Head of caudate nucleus (tissue), 42 donors: ENCODE measurements at regions not wholly inside any gene's neighbourhood (a gene's known extent, or its start where the extent isn't known, plus 50 kb on each side); places are given as distances from the start of the nearest gene placed in this dataset.
"Not testable (repeated sequence)": the region's sequence is repeated elsewhere in the genome, so short reads cannot be mapped to it uniquely, and the experiment has no call there.

ENCODE experiments used
- DNase-seq, 42 donors: peaks; one replicate each; pipeline versions ENCODE4 v3.0.0 to v3.0.0-alpha.2; 2020 to 2021; ENCODE audit warnings: mixed read lengths in 7 of 42
- intact Hi-C: fragments of 100-400 bp; cut with DNase I; formaldehyde crosslinking; loops from one replicate; pipeline ENCODE4 v1.15.0; 2022

DNA sequence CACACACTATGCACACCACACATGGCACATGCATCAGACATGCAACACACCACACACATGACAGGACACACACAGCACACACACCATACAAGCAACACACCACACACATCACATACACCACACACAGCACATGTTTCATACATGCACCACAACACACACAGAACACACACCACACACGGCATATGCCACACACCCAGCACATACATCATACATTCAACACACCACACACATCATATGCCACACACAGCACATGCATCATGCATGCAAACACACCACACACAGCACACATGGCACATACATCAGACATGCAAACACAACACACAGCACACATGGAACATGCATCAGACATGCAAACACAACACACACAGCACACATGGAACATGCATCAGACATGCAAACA, 80.7 kb upstream of the LRPAP1 start:
- no peak for DNase-seq
- intact Hi-C loops: no loop called here

DNA sequence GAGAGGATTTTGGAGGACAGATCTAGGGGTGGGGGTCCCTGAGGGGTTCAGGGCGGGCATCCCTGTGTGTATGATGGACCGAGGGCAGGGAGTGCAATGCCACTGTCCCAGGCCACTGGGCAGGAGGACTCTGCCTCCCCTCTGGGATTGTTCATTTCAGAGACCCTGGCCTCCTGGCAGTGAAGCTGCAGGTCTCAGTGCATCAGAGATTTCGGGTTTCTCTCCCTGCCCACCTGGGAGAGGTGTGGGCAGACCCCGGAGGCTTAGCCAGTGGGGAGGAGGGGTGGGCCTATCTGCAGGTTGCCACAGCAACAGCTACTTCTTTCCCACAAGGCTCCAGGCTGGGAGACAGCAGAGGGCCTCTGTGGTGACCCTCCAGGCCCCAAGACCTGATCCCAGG, 80.1 kb upstream of the LRPAP1 start:
- DNase-seq: no peak
- intact Hi-C loops: no loop called here

- DNase-seq: no peak
- intact Hi-C loops: no loop called here
Measured at GRCh38 chr4:3611778-3612177, 79.6 kb upstream of the LRPAP1 start.

DNA sequence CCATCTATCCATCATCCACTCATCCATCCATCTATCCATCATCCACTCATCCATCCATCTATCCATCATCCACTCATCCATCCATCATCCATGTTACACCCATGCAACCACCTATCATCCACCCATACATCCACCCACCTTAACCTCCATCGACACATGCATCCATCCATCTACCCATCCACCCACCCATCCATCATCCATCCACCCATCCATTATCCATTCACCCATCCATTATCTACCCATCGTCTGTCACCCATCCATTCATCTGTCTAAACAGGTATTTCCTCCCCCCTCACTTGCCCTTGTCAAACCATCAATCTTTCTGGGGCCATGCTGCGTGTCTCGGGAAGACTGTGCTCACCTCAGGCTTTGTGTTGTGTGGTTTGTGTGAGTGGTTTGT, 78.6 kb upstream of the LRPAP1 start:
- intact Hi-C loops, DNase-seq: not testable (repeated sequence)

DNA sequence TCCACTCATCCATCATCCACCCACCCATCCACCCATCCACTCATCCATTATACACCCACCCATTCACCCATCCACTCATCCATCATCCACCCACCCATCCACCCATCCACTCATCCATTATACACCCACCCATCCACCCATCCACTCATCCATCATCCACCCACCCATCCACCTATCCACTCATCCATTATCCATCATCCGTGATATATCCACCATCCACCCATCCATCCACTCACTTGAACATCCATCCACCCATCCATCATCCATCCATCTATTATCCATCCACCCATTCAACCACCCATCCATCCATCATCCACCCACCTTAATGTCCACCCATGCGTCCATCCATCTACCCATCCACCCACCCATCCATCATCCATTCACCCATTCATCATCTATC, 77.7 kb upstream of the LRPAP1 start:
- intact Hi-C loops, DNase-seq: not testable (repeated sequence)

GRCh38 chr4:3607690-3608552, 75.7 kb upstream of the LRPAP1 start:
- peak in 1 of 42 donors; percentile 12 for DNase-seq
- intact Hi-C loops: no loop called here

DNA sequence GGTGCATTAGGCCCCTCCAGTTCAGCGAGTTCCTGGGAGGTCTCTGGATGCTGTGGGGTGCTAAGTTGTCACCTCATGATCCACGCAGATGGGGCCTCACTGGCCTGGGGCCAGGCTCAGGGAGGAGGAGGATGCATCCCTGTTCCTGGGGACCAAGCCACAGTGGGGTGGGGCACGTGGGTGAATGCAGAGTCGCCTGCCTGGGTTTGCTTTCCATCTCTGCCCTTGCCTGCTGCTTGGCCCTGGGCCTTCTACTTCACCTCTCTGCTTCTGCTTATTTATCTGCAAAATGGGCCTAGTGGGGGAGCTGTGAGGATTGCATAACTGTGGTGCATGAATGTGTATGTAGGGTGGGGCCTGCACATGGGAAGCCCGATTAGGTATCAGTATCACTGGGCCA, 74.6 kb upstream of the LRPAP1 start:
- intact Hi-C loops: not testable (repeated sequence)
- DNase-seq: peak in 1 of 42 donors; percentile 16

DNA sequence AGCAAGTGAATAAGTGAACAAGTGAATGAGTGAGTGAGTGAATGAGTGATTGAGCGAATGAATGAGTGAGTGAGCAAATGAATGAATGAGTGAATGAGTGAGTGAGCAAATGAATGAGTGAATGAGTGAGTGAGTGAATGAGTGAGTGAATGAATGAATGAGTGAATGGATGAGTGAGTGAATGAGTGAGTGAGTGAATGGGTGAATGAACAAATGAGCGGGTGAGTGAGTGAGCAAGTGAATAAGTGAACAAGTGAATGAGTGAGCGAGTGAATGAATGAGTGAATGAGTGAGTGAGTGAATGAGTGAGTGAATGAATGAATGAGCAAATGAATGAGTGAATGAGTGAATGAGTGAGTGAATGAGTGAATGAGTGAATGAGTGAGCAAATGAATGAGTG, 74.0 kb upstream of the LRPAP1 start:
- DNase-seq: not testable (repeated sequence)

GRCh38 chr4:3605491-3605890, 73.3 kb upstream of the LRPAP1 start:
- intact Hi-C loops: no loop called here
- DNase-seq: no peak

More for the DNA sequence above, 74.0 kb upstream of the LRPAP1 start:
- intact Hi-C loops: not testable (repeated sequence)

GRCh38 chr4:3602886-3603645, 70.8 kb upstream of the LRPAP1 start:
- intact Hi-C loops: not testable (repeated sequence)

GRCh38 chr4:3601992-3602391, 69.8 kb upstream of the LRPAP1 start:
- DNase-seq: no peak
- intact Hi-C loops: no loop called here

More at GRCh38 chr4:3602886-3603645, 70.8 kb upstream of the LRPAP1 start:
- DNase-seq: not testable (repeated sequence)

DNA sequence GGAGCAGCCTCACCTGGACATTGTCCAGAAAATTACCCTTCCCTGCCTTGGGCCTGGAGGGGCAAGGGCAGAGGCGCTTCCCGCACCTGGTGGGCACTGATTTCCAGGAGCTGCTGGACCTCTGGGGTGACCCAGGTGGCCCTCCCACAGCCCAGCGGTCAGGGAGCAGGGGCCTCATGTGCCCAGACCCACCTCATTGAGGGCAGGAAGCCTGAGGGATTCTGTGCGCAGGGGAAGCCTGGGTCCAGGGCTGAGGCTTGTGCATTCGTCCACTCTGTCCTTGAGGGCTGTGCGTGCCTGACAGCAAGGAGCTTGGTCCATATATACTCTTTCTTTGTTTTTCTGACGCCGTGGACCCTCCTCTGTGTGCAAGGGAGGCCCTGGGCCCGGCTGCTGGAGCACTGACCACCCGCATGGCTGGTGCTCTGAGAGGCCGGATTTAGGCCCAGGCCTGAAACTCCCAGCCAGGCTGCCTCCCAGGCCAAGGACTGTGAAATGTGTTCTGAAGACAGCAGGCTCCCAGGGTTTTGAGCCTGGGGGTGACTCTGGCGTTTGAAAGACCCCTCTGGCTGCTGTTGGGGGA, 69.0 kb upstream of the LRPAP1 start:
- DNase-seq, intact Hi-C loops: not testable (repeated sequence)

DNA sequence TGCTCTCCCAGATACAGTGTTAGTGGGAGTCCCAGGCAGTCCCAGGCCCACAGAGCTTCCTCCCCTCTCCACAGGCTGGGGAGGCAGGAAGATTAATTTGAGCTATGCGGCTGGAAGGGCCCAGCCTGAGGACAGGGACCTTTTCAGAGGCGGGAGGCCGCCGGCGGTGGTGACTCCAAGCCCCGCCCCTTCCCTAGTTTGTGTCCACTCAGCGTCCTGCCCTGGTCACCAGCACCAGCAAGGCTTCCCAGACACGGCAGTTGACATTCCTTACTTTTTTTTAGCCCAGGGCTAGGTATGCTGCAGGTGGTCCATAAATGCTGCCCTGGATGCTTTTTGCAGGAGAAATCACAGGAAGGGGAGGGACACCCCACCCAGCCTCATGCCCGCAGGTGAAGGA, 67.7 kb upstream of the LRPAP1 start:
- no peak for DNase-seq
- intact Hi-C loops: no loop called here

- intact Hi-C loops: no loop called here
Measured at GRCh38 chr4:3598695-3599227, 66.5 kb upstream of the LRPAP1 start.

DNA sequence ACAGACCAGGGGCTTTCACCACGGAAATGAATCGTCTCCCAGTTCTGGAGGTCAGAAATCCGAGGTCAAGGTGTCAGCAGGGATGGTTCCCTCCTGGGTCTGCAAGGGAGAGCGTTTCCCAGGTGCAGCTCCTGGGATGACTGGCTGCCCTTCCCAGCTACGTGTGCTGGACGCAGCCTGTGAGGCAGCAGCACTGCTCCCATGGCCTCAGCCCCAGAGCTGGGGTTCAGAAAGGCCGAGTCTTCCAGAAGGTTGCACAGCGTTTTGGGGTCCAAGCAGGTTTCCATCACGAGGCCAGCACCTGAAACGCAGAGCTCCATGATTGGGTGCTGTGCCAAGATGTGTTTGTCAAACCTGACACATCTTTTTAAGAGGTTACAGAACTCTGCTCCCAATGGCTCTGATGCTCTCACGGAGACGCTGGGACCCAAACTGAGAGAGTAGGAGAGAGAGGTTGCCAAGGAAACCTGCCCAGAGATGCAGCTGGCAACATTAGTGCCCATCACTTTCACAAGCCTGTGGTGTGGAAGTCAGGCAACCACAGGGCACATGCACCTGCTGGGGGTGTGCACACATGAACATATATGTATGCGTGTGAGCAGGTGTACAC, 65.8 kb upstream of the LRPAP1 start:
- intact Hi-C loops: not testable (repeated sequence)
- DNase-seq: peak in 4 of 42 donors; percentile 27 to 46 (median 32)

More at GRCh38 chr4:3598695-3599227, 66.5 kb upstream of the LRPAP1 start:
- no peak for DNase-seq

- intact Hi-C loops: not testable (repeated sequence)
- DNase-seq: peak in 1 of 42 donors; percentile 15
Measured at GRCh38 chr4:3596957-3597733, 64.9 kb upstream of the LRPAP1 start.

- intact Hi-C loops, DNase-seq: not testable (repeated sequence)
Measured at GRCh38 chr4:3595627-3596291, 63.5 kb upstream of the LRPAP1 start.

- intact Hi-C loops: not testable (repeated sequence)
Measured at GRCh38 chr4:3594751-3595150, 62.5 kb upstream of the LRPAP1 start.

More at GRCh38 chr4:3594751-3595150, 62.5 kb upstream of the LRPAP1 start:
- DNase-seq: not testable (repeated sequence)
